Inferior parietal cortex (tissue), 1 donor: ENCODE measurements at regions not wholly inside any gene's neighbourhood (a gene's known extent, or its start where the extent isn't known, plus 50 kb on each side); places are given as distances from the start of the nearest gene placed in this dataset.
"Not testable (repeated sequence)": the region's sequence is repeated elsewhere in the genome, so short reads cannot be mapped to it uniquely, and the experiment has no call there.

ENCODE experiments used
- DNase-seq: peaks from one replicate; pipeline ENCODE4 v3.0.0-alpha.2; 2016; ENCODE audit errors: extremely low spot score

DNA sequence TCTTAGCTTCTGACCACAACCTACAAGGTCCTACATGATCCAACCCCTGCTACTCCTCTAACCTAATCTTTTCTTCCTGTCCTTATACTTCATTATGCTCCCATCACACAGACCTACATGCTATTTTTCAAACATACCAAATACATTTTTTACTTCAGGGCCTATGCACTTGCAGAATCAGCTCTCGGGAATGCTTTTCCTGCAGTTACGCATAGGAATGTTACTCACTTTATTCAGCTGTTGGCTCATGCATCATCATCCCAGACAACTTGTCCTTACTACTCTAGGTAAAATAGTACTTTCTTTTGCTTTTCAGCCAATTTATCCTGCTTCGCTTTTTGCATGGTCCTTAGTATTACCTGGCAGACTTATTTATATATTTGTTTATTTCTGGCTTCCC is 105.6 kb downstream of the OXSM start:
- no peak for DNase-seq

DNA sequence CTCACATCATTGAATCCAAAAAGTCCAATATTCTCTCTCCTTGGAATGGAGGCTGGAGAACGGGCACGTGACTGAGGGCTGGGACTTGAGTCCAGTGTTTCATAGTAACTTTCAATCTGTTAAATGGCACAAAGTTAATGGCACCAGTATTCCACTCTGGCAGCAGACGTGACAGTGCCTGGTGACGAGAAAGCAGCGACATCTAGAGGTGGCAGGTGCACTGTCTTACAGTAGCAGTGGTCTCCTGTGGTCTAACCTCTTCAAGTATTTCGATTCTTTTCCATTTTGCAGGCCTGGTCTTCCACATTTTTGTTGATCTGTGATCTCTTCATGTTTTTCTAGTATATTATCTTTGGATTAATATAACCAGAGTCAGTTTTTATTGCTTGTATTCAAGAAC is 107.1 kb downstream of the OXSM start:
- DNase-seq, result no peak

DNA sequence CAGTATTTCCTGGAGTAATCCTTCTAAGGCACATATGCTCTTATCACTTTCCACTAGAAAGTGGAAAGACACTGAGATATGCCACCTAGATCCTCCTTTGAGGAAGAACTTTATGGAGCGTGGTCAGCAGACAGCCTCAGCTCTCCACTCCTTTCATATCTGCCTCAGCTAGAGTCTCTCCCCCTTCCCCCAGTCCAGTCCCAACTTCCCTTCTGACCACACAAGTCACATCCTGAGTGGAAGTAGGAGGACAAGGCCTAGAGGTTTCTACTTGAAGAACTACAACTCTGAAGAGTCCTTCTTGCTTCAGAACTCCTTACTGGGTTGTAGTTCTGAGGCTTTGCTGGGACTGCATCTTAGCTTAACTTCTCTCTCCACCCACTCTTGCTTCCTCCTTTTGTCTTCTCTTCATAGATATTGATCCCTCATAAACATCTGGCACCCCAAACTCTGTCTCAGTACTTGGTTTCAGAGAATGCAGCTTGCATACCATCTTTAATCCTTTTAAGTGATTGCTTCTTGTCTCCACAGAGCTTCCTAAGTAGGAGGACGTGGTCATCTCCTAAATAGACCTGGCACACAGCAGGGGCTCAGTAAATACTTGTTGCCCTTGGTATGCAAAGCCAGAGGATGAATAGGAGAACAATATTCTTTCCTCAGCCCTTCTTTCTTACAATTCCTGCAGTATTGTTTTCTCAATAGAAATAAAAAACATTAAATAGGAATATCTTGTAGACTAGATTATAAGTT is 109.6 kb downstream of the OXSM start:
- no peak for DNase-seq

DNA sequence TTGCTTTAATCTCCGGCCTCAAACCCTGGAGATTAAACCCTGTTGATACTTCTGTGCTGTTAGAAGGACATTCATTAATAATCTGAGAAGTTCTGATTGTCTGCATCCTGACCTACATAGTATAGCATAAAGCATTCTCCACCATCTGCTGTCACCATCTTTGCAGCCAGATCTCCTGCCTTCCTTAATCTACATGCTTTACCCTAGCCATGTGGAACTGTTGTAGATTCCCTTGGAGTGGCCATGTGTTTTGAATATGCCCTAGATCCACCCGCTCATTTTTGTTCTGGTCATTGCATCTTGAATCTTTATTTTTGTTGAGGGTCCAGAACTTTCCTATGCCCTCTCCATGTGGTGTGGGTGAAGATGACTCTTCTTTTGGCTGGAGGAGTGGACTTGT is 110.3 kb downstream of the OXSM start:
- no peak for DNase-seq

DNA sequence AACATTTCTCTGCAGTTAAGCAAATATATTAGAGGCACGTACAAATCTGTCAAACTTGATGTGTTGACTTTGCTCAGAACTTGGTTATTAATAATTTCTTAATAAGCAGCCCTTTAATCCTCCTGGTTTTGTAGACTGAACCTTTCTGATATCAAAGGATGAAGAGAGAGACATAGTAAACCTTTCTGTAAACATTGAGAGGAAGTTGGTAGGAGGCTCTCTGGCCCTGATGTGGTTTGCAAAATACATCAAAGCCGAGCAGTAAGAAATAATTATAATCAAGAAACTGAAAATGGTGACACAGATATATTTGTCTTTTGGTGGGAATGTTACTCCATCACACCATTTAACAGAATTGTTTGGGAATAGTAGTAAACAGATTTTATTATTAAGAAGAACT is 111.9 kb downstream of the OXSM start:
- no peak for DNase-seq

DNA sequence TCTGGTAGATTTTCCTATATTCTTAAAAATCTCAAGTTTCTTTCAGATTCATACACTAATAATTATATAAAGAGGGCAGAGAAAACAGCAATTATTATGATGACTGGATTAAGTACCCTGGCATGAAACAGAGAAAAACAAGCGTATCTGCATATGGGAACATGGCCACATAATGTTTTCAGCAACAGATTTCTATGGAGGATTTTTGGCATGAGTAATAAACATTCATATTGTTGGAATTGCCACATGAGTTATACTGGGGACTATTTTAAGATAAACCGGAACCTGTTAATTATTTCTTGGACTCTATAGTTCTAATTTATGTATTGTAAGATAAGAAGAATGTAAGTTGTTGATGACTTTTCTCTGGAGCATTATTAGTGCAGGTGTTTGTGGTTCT is 112.7 kb downstream of the OXSM start:
- DNase-seq, result no peak

DNA sequence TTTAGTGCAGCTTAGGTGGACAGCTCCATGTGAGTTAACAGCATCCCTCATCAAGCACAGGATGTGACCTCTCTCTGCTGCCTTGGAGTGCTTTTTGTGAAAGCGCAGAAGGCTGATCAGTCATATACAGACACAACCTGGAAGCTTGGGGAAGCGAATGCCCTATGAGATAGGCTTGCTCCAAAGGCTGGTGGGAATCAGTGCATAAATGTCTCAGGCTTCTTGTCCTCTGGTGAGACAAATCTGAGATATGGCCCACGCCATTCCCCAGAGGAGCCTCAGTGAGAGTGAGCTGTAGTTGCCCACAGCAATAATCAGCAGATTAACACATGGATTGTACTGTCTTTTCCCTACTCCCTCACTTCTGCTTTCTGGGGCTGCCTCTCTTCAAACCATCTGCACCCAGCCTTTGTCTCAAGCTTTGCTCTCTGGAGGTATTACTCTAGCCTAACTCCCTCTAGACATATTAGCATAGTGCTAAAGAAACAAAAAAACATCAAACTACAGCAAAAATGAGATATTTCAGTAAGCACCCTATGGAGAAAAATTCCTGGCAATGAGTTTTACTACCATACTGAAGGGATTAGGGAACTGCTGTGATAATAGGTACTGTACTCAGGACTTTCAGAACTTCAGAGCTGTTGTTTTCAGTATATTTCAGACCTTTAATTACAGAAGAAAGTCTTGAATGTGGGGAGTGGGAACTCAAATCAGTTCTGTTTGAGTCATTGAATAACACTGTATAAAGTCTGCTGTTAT is 113.7 kb downstream of the OXSM start:
- DNase-seq, result no peak

GRCh38 chr3:25904206-25904605 is 114.3 kb downstream of the OXSM start:
- no peak for DNase-seq

DNA sequence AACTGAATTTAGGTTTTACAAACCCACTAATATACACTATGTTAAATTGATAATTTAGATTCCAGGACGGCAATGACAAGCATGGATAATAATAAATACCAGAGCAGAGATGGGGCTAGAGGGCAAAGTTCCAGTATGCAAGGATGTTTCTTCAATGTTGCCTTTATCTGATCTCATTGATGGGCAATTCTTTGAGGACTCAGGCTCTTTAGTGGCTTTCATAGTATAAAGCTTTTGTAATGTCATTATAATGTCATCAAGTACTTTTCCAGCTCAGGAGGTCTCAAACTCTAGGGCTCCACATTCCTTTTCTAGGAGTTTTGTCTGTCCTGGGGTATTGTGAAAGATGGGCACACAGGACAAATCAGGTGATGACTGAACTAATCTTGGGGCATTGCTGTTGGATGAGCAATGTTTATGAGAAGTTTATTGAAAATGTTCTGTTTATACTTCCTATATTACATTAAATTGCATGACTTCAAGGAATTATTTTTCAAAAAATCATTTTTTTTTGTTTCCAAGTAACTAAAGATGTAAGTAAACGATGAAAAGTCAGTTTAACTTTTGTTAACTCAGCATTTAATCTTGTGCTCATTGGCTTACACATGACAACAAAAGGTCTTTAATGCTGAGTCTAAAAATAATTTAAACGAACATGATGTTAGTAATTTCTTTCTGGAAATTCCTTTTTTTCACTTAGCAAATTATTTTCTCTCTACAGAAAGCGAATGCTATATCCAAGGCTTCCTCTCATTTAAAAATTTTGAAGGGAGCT is 116.4 kb downstream of the OXSM start:
- DNase-seq, result no peak

DNA sequence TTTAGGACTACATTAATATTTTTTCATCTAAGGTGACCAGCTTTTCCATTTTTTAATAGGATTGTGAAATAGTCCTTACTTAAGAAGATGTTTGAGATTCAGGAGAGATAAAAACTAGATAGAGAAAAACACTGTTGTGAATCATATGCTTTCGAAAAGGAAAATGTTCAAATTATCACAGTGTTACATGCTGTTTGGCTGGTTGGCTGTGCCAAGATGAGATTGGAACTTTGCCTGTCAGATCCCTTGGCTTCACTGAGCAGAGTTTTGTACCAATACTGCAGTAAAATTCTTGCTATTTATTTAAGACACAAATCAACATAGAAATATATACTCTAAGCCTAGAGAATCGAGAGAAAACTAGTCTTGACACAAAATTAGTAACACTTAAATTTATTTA is 117.2 kb downstream of the OXSM start:
- DNase-seq, result peak; percentile 56

- no peak for DNase-seq
Observed at GRCh38 chr3:25910105-25910504, 120.2 kb downstream of the OXSM start.

- DNase-seq, result no peak
Observed at GRCh38 chr3:25910997-25911396, 121.1 kb downstream of the OXSM start.

GRCh38 chr3:25911525-25912295 is 121.8 kb downstream of the OXSM start:
- no peak for DNase-seq

DNA sequence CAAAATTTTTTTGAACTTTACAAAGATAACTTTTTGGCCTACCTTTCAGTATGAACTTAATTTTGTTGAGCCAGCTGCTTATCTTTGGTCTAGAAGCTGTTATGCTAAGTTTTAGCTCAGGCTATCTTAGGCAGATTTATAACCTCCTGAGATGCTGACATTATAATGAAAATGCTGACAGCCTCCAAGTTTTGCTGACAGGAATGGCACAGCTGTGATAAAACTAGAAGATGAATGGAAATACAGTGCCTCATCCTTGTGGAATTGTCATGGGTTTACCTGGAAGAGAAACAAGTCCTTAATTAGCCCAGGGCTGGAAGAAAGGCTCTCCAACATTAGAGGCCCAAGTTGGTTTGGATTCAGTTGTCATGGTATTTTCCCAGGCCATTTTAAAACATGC is 123.3 kb downstream of the OXSM start:
- no peak for DNase-seq

- DNase-seq, result no peak
Observed at GRCh38 chr3:25915673-25916072, 125.8 kb downstream of the OXSM start.

DNA sequence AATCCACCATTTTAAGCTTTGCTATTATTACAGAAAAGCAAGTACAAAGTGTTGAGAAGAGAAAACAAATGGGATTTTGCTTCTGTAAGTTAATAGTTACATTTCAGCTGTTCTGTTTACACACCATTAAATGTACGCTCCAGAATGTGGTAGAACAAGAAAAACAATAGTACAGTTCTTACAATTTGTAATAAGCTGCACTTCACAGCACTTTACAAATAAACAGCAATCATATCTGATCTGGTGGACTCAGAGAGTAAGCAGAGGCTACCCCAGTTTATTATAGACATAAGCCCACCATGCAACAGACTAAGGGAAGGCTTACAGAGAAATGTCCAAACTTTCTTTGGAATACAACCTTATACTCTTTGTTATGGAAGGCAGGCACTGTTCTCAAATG is 126.4 kb downstream of the OXSM start:
- DNase-seq, result no peak

DNA sequence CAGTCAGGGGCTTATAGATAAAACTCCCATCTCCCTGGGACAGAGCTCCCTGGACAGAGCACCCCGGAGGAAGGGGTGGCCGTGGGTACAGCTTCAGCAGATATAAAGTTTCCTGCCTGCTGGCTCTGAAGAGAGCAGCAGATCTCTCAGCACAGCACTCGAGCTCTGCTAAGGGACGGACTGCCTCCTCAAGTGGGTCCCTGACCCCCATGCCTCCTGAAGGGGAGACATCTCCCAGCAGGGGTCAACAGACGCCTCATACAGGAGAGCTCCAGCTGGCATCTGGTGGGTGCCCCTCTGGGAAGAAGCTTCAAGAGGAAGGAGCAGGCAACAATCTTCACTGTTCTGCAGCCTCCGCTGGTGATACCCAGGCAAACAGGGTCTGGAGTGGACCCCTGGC is 142.1 kb downstream of the OXSM start:
- DNase-seq, result not testable (repeated sequence)

- no peak for DNase-seq
Observed at GRCh38 chr3:25938566-25939325, 148.9 kb downstream of the OXSM start.

- DNase-seq, result no peak
Observed at GRCh38 chr3:25940935-25941334, 151.0 kb downstream of the OXSM start.

DNA sequence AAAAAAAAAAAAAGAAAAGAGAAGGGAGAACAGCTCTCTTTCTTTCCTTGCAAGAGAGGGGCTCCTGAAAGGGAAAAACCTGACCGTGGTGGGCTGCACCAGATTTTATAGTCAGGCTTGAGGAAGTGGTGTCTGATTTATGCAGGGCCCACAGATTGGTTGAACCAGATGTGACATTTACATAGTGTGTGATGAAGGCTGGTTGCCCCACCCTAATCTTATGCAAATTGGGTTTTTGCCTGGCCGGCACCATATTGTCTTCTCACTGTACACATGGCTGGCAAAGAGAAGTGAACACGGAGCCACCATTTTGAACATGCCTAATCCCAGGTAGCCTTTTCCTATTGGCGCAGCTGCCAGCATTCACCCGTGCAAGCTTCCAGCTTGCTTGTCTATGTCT is 154.4 kb downstream of the OXSM start:
- DNase-seq, result no peak

GRCh38 chr3:25945366-25945765 is 155.5 kb downstream of the OXSM start:
- no peak for DNase-seq
